RWPE2 (cell line): ENCODE measurements at regions not wholly inside any gene's neighbourhood (a gene's known extent, or its start where the extent isn't known, plus 50 kb on each side); places are given as distances from the start of the nearest gene placed in this dataset.
A peak's percentile ranks its signal among the peaks of the same experiment; 100 is the strongest.

Experiments used
- ATAC-seq: fragments of 200-7000 bp; cut with Tn5 transposase; 3 replicates; pipeline ENCODE4 v1.9.1; 2021; ENCODE audit warnings: low read depth
- DNase-seq: peaks from one replicate; pipeline ENCODE4 v3.0.0-alpha.2; 2020; ENCODE audit warnings: low spot score
- H3K27ac ChIP-seq: fragments of 450-650 bp; 2 replicates; pipeline ENCODE4 v1.5.1; 2017; ENCODE audit warnings: mild to moderate bottlenecking; ENCODE audit not compliant: poor library complexity, severe bottlenecking
- H3K27me3 ChIP-seq: fragments of 250-450 bp; sonication (Bioruptor Pico); 2 replicates; pipeline ENCODE4 v1.5.1; 2021; ENCODE audit warnings: mild to moderate bottlenecking, moderate library complexity; ENCODE audit not compliant: insufficient read depth, poor library complexity, severe bottlenecking
- H3K36me3 ChIP-seq: fragments of 250-450 bp; sonication (Bioruptor Pico); 2 replicates; pipeline ENCODE4 v1.5.1; 2020; ENCODE audit warnings: low read depth, mild to moderate bottlenecking, moderate library complexity
- H3K4me1 ChIP-seq: fragments of 250-450 bp; sonication (Bioruptor Pico); 2 replicates; pipeline ENCODE4 v1.5.1; 2021; ENCODE audit warnings: mild to moderate bottlenecking, moderate library complexity; ENCODE audit not compliant: insufficient read depth, poor library complexity, severe bottlenecking
- H3K4me3 ChIP-seq: fragments of 250-450 bp; sonication (Bioruptor Pico); 2 replicates; pipeline ENCODE4 v1.5.1; 2021; ENCODE audit warnings: mild to moderate bottlenecking, moderate library complexity; ENCODE audit not compliant: severe bottlenecking
- H3K9me3 ChIP-seq: fragments of 250-450 bp; sonication (Bioruptor Pico); 2 replicates; pipeline ENCODE4 v1.5.1; 2021; ENCODE audit warnings: mild to moderate bottlenecking, moderate library complexity; ENCODE audit not compliant: severe bottlenecking
- CTCF ChIP-seq: fragments of 450-650 bp; IDR thresholded peaks from one replicate; pipeline ENCODE4 v1.5.1; 2017; ENCODE audit warnings: mild to moderate bottlenecking, moderate library complexity; ENCODE audit not compliant: poor library complexity, severe bottlenecking

GRCh38 chr4:131258361-131258760 is 1890.7 kb upstream of the PCDH10 start:
- ATAC-seq (0 out of 3 replicates have a peak, but pooled peaks have one; percentile 19), DNase-seq (no peak)
- no peak overlapping the region for H3K27ac ChIP-seq

GRCh38 chr4:131288441-131288840 is 1860.7 kb upstream of the PCDH10 start:
- Histone ChIP-seq H3K4me3 (no peak overlapping the region), H3K36me3 (no peaks in the 10 kb centered on the region), H3K27me3 (no peaks in the 10 kb centered on the region), H3K27ac (no peak overlapping the region), H3K9me3 (no peaks in the 10 kb centered on the region), H3K4me1 (no peaks in the 10 kb centered on the region)
- ATAC-seq (no peak), DNase-seq (no peak)
- no peak for TF ChIP-seq CTCF

More at GRCh38 chr4:131258361-131258760, 1890.7 kb upstream of the PCDH10 start:
- H3K9me3 ChIP-seq: no peaks in the 10 kb centered on the region
- TF ChIP-seq CTCF: no peak
- H3K27me3 ChIP-seq: no peaks in the 10 kb centered on the region
- no peak overlapping the region for H3K4me3 ChIP-seq
- H3K4me1 ChIP-seq: no peaks in the 10 kb centered on the region
- H3K36me3 ChIP-seq: no peaks in the 10 kb centered on the region

GRCh38 chr4:131296192-131296591 is 1852.9 kb upstream of the PCDH10 start:
- no peak for TF ChIP-seq CTCF
- Histone ChIP-seq H3K4me1 (no peaks in the 10 kb centered on the region), H3K36me3 (no peaks in the 10 kb centered on the region), H3K4me3 (no peak overlapping the region), H3K27ac (no peak overlapping the region), H3K27me3 (no peaks in the 10 kb centered on the region), H3K9me3 (no peaks in the 10 kb centered on the region)
- no peak for ATAC-seq
- no peak for DNase-seq

GRCh38 chr4:131302108-131302507 is 1847.0 kb upstream of the PCDH10 start:
- Histone ChIP-seq H3K4me3 (no peak overlapping the region), H3K36me3 (no peaks in the 10 kb centered on the region), H3K27ac (no peak overlapping the region), H3K27me3 (no peaks in the 10 kb centered on the region), H3K4me1 (no peaks in the 10 kb centered on the region), H3K9me3 (no peaks in the 10 kb centered on the region)
- ATAC-seq: no peak
- no peak for TF ChIP-seq CTCF
- no peak for DNase-seq

- Histone ChIP-seq H3K27ac (no peak overlapping the region), H3K36me3 (no peaks in the 10 kb centered on the region), H3K4me1 (no peaks in the 10 kb centered on the region), H3K9me3 (no peaks in the 10 kb centered on the region), H3K4me3 (no peak overlapping the region), H3K27me3 (no peaks in the 10 kb centered on the region)
- no peak; the same call in 2 of the 3 replicates for ATAC-seq
- no peak for TF ChIP-seq CTCF
- no peak for DNase-seq
These were observed 1844.4 kb upstream of the PCDH10 start for GRCh38 chr4:131304686-131305085.
